ENCODE measurements at regions not wholly inside any gene's neighbourhood (a gene's known extent, or its start where the extent isn't known, plus 50 kb on each side); places are given as distances from the start of the nearest gene placed in this dataset.
"Not testable (repeated sequence)": the region's sequence is repeated elsewhere in the genome, so short reads cannot be mapped to it uniquely, and the experiment has no call there.

DNA sequence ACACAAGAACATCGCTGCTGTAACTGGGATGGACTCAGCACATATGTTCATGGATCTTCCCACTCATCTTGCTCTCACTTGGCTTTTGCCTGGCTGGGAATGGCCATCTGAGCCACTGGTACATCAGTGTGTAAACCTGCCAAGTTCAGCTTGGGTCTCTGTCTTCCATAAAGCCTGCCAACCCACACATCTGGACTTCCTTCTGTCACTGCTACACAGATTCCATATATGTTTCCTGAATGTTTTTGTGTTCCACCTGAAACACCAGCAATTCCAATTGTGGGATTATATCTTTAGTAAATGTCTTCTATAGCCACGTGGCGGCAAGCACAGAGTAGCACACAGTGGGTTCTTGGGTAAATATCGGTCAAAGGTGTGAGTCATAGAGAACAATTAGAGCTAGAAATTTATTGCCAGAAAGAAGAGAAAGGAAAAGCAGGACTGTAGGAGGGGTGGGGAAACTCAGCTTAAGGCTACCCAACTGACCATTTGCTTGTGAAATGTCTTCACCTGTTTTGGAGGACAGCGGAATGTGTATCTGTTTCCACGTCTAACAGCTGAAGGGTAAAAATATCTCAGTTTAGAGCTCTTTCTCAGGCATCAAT is 125.9 kb downstream of the MFAP3L start:
- DNase-seq (no peak), ATAC-seq (no peak)
- intact Hi-C loops (cut with DNase I), result no loop called here

DNA sequence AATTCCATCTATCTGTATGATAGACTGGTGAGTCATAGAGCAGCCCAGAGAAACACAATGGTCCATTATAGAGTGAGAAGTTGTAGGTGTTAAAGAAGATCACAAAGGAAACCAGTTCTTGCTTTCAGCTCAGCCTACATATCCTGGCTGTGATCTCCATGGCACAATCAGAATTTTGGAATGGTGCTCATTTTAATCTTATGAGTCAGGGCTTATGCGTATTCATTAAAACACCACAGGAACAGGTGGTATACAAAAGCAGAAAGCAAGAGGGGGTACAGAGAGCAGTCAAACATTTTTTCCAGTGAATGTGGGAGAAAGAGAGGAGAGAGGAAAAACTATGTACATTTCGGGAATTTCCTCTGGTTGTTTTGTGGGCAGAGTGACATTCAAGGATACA is 126.9 kb downstream of the MFAP3L start:
- DNase-seq (no peak), ATAC-seq (no peak)
- intact Hi-C loops (cut with DNase I), result no loop called here

DNA sequence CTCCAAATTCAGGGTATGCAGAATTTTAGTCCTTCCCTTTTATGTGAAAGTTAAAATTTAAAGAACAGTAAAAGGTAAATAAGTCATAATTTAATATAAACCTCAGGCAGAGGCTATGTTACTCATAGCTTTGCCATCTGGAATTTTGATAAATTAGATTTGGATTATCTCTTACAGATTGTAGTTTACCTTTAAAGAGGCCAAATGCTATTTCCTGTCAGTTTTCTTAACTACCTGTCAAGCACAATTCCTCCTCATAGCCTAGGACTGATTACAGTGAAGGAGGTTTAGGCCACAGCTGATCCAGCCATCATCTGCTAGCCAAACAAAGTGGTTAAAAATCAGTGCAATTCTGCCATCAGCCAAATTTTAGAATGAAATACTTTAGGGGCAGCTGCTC is 128.1 kb downstream of the MFAP3L start:
- intact Hi-C loops (cut with DNase I), result no loop called here
- ATAC-seq, result no peak
- DNase-seq, result no peak

DNA sequence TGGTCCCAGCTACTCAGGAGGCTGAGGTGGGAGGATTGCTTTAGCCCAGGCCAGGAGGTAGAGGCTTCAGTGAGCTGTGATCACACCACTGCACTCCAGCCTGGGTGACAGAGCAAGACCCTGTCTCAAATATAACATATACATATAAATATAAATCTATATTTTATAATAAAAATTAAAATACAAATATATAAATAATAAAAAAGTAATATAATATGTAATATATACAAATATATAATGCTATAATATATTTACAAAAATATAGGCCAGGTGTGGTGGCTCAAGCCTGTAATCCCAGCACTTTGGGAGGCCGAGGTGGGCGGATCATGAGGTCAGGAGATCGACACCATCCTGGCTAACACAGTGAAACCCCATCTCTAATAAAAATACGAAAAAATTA is 131.4 kb downstream of the MFAP3L start:
- intact Hi-C loops (cut with DNase I); ATAC-seq; DNase-seq: not testable (repeated sequence)

DNA sequence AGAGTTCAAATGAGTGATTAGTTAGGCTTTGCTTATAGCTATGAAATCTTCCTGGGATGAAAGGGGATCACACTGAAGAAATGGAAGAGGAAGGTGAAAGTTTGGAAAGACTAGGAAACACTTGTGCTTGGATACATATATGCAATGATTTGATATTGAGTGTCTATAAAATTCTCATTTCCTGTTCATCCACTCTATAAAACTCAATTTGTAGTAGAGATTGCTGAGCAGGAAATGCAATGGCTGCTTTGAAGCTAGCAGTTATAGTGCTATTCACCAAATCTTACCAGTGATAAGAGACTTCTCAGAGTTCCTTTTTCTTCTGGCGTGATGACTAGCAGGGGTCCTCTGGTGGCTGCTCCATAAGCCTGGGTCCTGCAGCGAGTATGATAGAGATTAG is 128.1 kb upstream of the HPF1 start:
- intact Hi-C loops (cut with DNase I), result no loop called here
- no peak for DNase-seq
- no peak for ATAC-seq

DNA sequence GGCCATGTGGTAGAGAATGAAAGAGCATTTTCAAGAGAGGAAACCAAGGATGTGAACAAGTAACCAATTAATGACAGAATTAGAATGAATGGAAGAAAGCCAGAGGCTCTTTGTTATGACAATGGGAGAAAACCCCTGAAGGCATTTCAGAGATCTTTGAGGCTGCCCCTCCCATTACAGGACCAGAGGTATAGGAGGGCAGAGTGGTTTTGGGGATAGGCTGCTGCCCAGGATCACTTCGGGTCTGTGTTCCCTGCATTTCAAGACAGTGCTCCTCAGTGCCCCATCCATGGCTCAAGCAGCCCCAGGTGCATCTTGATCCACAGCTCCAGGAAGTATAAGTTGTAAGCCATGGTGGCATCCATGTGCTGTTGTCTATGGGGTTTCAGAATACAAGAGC is 124.0 kb upstream of the HPF1 start:
- ATAC-seq (no peak), DNase-seq (no peak)
- intact Hi-C loops (cut with DNase I), result no loop called here

DNA sequence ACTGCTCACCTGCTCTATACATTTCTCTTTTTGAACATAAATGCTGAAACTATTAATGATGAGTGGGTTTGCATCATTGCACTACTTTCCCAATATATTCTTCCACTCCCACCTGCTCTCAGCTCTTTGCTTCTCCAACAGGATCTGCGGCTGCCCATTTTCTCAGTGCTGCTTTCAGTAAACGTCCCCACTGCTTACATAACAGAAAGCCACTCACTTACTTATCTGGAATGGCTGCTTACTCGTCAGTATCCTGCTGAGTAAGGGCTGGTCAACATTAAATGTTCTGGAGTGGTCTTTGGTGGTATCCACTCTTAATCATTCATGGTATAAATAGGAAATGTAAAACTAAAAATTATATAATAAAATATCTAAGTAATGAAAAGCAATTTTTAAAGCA is 112.8 kb upstream of the HPF1 start:
- DNase-seq (no peak), ATAC-seq (no peak)
- intact Hi-C loops (cut with DNase I), result no loop called here

DNA sequence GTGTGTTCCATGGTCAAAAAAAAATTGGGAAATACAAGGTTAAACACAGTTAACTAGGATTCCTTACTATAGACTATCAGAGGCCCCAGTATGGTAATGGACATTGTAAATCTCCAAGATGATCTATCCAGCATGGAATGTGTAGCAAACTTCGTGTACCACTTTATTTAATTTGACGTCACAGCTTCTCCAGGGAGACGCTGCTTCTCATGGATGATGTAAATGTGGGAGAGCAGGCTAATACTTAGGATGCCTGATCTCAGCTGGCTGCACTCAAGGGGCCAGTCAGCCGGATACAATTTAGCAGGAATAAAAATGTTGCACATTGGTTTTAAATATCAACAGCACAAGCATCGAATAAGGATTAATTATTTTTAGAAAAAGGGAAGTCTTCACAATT is 111.7 kb upstream of the HPF1 start:
- ATAC-seq (no peak), DNase-seq (no peak)
- intact Hi-C loops (cut with DNase I), result no loop called here

DNA sequence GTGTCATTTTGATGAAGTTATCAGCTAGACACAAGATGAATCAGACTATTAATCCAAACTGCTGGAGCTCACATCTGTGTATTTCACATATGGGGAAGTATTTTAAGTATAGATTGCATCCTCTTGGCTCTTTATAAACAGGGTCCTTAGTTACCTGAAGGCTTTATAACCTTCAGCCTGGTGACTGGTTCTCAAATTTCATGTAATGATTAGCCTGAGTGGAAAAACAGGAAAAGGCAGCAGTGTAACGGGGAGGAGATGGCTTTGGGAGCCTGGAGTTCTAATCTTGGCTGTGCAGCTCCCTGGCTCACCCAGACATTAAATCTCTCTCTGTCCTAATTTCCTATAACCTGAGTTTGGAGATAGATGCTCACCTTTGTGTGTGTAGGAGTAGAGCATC is 103.8 kb upstream of the HPF1 start:
- DNase-seq (no peak), ATAC-seq (no peak)
- intact Hi-C loops (cut with DNase I), result no loop called here

DNA sequence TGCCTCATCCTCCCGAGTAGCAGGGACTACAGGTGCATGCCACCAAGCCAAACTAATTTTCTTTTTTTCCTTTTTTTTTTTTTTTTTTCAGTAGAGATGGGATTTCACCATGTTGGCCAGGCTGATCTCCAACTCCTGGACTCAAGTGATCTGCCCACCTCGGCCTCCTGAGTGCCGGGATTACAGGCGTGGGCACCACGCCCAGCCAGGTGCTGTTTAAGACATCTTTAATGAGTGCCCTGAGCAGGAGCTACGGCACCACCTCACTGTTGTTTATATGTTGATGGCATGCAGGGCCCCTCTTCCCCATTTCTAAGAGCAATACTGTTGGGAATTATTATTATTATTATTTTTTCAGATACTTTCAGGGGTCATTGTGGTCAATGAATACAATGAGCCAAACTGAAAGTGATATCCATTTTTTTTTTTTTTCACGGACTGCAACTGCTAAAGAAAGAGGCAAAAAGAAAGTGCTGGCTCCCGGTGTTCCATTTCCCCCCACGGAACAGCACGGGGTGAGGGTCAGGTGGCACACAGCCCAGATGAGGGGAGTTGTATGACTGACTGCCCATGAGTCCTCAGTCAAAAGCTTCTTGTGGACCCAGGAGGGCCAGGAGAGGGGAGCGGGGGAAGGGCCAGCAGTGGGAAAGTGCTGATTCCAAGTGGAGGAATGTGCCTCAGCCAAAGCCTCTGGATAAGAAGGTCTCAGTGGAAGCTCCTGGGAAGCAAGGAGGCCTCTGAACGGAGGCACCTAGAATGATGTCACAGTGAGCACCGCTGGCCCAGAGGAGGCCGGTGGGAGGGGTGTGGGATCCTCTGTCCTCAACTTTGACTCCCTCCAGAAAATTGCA is 101.8 kb upstream of the HPF1 start:
- intact Hi-C loops (cut with DNase I), result no loop called here
- ATAC-seq, result no peak
- DNase-seq, result no peak

DNA sequence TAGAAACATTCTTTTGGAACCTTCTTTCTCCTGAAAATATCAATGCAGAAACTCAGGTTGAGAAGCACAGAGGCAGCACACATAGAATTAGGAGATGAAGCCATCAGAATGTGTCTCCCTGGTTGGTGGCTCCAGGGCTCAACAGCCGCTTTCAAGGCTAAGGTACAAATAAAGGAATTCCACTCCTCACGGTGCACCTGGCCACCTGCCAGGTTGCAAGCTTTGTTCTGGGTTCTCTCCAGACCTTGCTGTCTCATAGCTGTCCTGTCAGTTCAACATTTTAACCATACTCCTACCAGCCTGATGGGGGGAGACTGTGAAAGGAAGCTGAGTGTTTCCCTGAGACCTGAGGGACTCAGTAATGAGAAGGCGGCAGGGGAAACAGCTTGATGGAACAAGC is 96.3 kb upstream of the HPF1 start:
- intact Hi-C loops (cut with DNase I), result no loop called here
- ATAC-seq (no peak), DNase-seq (no peak)

DNA sequence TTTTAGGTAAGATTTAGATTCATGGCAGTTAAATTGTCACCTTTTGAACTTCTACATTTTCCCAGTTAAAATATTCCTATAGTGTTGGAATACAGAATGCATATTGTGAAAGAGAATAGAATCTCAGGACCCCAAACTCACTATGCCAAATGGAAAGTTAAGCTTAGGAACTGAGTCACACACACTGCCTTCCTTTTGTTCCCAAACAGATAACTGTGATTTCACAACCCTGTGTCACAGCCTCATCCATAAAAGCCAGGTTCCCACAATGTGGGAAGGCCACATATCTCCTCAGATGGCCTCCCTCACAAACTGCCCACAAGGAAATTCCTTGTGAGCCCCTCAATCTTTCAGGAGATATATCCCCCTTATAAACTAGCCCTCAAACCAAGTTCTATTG is 94.7 kb upstream of the HPF1 start:
- DNase-seq (no peak), ATAC-seq (no peak)

DNA sequence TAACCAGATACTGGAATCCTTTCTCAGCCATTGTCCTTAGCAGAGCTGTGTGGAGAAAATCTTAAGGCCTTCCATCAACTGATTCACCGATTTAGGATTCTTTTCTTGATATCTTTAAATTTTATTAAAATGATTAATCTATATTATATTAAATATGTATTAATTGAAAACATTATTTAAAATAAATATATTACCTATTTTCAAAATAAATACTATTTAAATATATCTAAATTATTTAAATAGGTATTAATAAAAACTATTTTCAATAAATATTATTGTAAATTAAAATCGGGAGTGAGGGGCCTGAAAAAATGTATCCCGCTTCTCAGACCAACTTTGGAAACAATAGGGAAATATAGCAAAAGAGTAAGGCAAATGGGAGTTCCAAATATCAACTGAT is 94.0 kb upstream of the HPF1 start:
- DNase-seq (no peak), ATAC-seq (no peak)
- intact Hi-C loops (cut with DNase I), result no loop called here

More for the DNA sequence above, 94.7 kb upstream of the HPF1 start:
- intact Hi-C loops (cut with DNase I), result no loop called here

DNA sequence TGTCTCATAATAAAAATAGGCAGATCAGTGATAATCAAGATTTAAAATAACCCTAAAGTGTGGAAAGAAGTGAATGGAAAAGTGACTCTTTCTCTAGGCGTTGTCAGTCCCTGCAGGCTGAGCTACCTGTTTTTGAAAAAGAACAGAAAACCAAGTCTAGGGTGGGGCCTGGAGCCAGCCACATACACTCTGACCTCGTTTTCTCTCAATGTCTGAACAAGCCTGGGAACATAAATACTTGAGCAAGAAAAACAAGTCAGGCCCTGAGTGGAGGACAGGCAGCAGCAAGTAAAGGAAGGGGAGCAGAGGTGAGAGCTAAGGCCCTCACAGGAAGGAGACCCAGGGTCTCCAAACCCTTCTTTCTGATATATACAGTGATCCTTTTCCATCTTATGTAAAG is 91.7 kb upstream of the HPF1 start:
- DNase-seq (no peak), ATAC-seq (no peak)
- intact Hi-C loops (cut with DNase I), result no loop called here

DNA sequence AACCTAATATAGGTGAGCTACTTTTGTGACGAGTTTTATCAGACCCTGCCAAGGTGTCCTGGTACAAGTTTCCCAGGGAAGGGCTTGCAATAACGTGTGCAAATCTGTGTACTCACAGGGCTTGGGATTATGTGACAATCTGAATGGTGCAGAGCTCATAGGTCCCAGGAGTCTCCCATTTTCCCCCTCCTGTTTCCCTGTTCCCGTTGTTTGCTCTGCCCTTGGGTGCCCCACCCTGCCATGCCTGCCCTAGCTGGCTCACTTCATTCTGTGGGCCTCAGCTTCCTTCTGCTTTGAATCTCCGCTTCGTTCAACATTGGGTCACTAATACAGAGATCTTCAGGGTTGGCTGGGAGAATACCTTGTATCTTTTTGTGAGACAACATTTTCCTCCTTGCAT is 90.3 kb upstream of the HPF1 start:
- intact Hi-C loops (cut with DNase I), result no loop called here
- ATAC-seq (no peak), DNase-seq (no peak)

DNA sequence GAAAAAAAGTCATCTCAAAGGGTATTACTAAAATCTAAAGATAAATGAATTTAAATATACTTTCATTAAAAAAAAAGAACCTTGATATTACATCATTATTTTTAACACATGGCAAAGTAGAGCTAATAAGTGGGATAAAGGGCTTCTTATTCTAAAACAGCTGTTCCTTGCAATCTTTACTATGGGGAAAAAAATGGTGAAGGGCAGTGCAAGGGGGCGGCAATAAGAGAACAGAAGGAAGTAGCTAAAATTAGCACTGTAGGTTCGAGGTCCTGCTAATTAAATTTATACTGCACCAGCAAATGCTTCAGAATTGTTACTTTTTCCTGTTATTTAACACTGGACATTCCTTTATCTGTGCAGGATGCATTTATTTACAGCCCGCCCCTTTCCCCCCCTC is 89.4 kb upstream of the HPF1 start:
- DNase-seq, result no peak

DNA sequence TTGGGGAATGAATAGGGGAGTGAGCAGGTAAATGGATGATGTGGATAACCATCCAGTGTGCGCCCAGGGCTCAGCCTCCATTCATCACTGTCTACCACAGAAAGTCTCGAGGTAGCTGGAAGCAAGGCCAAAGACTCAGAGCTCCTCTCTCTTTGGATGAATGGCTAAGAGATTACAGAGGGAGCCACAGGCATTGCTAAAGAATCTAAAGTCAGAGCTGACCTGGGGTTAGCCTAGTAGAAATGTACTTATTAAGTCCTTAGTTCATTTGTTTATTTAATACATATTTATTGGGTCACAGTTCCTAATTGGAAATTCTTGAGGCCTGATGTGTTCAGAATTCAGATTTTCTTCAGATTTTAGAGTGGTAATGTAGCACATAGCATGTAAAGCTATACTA is 88.7 kb upstream of the HPF1 start:
- intact Hi-C loops (cut with DNase I), result no loop called here
- no peak for ATAC-seq
- DNase-seq, result no peak

More for the DNA sequence above, 89.4 kb upstream of the HPF1 start:
- ATAC-seq, result no peak
- intact Hi-C loops (cut with DNase I), result no loop called here

DNA sequence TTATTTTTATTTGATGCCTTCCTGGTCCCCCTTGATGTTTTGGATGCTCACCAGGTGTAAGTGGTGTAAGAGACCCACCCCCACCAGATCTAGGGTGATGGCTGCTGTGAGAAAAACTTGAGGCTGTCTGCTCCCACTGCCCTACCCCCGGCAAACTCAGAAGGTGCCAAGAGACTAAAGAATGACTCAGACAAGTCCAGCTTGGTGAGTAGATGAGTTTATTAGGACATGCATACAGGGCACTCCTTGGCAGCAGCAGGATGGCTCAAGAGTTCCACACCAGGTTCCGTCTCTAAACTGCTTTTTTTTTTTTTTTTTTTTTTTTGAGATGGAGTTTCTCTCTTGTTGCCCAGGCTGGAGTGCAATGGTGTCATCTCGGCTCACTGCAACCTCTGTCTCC is 84.0 kb upstream of the HPF1 start:
- ATAC-seq, result no peak
- no peak for DNase-seq

DNA sequence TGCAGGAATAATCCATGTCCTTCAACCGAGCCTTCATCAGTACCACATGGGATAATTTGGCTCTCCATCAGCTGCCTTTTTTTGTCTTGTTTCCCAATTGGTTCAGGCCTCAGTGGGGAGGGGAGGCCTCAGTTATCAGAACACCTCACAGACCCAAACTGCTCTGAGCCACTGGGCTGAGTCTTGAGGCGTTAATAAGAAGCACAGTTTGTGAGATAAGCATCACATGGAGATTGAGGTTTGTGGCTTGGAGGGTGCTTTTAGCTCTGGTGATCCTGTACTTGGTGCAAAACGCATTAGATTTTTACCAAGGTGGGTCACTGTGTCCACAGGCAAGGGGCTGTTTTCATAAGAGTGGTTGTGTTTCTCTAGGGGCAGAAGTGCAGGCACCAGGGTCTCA is 82.8 kb upstream of the HPF1 start:
- ATAC-seq (no peak), DNase-seq (no peak)
- intact Hi-C loops (cut with DNase I), result no loop called here

More for the DNA sequence above, 84.0 kb upstream of the HPF1 start:
- intact Hi-C loops (cut with DNase I), result no loop called here

DNA sequence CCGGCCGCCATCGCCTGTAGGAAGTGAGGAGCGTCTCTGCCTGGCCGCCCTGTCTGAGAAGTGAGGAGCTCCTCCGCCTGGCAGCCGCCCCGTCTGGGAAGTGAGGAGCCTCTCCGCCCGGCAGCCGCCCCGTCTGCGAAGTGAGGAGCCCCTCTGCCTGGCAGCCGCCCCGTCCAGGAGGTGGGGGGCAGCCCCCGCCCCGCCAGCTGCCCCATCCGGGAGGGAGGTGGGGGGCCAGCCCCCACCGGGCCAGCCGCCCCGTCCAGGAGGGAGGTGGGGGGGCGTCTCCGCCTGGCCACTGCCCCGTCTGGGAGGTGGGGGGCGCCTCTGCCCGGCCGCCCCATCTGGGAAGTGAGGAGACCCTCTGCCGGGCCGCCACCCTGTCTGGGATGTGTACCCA is 70.6 kb upstream of the HPF1 start:
- intact Hi-C loops (cut with DNase I); DNase-seq; ATAC-seq: not testable (repeated sequence)

DNA sequence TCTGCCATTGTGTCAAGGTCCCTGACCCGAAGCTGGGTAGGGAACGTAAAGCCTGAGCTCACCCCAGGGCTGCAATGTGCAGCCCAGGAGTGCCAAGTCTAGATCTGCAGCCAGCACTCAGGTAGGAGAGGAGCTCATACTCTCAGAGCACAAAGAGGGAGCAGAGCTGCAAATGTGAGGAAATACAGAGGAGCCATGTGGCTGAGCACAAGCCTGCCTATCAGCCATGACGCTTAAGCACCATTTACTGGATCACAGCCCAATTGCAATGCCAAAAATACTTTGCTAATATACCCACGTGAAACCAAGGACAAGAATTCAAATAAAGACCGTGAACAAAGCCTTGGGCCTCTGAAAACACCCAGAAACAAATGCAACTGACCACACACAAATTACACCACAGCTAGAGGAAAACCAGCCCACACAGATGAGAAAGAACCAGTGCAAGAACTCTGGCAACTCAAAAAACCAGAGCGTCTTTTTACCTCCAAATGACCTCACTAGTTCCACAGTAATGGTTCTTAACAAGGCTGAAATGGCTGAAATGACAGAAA is 69.0 kb upstream of the HPF1 start:
- no peak for ATAC-seq
- intact Hi-C loops (cut with DNase I), result no loop called here

More for the DNA sequence above, 69.0 kb upstream of the HPF1 start:
- DNase-seq, result no peak

Data from left cardiac atrium (tissue), 4 donors.